ENCODE measurements at regions not wholly inside any gene's neighbourhood (a gene's known extent, or its start where the extent isn't known, plus 50 kb on each side); places are given as distances from the start of the nearest gene placed in this dataset.

DNA sequence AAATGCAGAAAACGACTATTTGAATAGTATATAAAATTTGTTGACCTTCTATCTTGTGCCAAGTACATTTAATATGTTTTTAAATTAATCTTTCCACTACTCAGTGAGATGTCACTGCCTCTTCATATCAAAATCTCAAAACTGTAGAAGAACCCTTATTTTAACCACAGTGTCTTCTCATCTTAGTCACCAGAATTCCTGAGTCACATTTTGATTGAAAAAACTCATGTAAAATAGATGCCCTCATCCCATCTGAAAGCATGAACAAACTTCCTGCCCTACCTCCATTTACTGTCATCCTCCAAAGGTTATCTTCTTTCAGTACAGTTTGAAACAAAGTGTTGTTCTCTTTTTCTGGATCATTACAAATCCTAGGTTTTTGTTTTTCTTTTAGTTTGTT lies 1215.4 kb downstream of the PCDH9 start:
- intact Hi-C loops (cut with micrococcal nuclease) = no loop called here
- Histone ChIP-seq H3K9me3 (ENCODE audit: control insufficient read depth in 1 of 2, insufficient read depth in 1 of 2, low read depth in 1 of 2, low read length in 2 of 2) (no peaks in the 10 kb centered on the region), H3K36me3 (ENCODE audit: control insufficient read depth in 1 of 2, insufficient read depth in 2 of 2, low read length in 2 of 2) (no peaks in the 10 kb centered on the region), H3K27ac (ENCODE audit: low read depth, low read length) (no peak overlapping the region), H3K27me3 (ENCODE audit: insufficient read depth, low read length) (no peaks in the 10 kb centered on the region), H3K9me2 (ENCODE audit: insufficient read depth) (no peaks in the 10 kb centered on the region), H3K4me3 (replicated peaks in 1 of 2; ENCODE audit: low read depth in 1 of 2, low read length in 2 of 2) (no peak overlapping the region), H3K4me1 (ENCODE audit: control insufficient read depth in 1 of 2, insufficient read depth in 2 of 2, low read length in 2 of 2) (no peaks in the 10 kb centered on the region), H2AFZ (ENCODE audit: low read depth, low read length, poor library complexity, severe bottlenecking) (no peak overlapping the region), H3K9ac (ENCODE audit: low read length) (no peak overlapping the region), H3K4me2 (ENCODE audit: low read length) (no peak overlapping the region), H3K79me2 (ENCODE audit: insufficient read depth, low read length) (no peaks in the 10 kb centered on the region), H4K20me1 (ENCODE audit: insufficient read depth) (no peaks in the 10 kb centered on the region)
- RAD21 ChIA-PET (ENCODE audit: low non-redundant PET in 1 of 2, low total read pairs in 2 of 2, uncharacterized antibody in 2 of 2, unreplicated experiment in 2 of 2) = no interaction called here
- POLR2A ChIA-PET = no interaction called here
- no peak for DNase-seq (ENCODE audit: low read depth, low spot score)
- TF ChIP-seq SIN3A (IDR thresholded peaks at IDR 0.05; ENCODE audit: low read depth) (no peak), ZFX (IDR thresholded peaks at IDR 0.05) (no peak), EZH2 (IDR thresholded peaks at IDR 0.05) (no peak), SRF (IDR thresholded peaks at IDR 0.05; ENCODE audit: low read depth) (no peak), POLR2A (IDR thresholded peaks at IDR 0.05; ENCODE audit: borderline replicate concordance, extremely low read depth, insufficient read depth, insufficient read length) (no peak), EZH2phosphoT487 (IDR thresholded peaks at IDR 0.05; ENCODE audit: borderline replicate concordance) (no peak), JUND (IDR thresholded peaks at IDR 0.05) (no peak), TCF7L2 (IDR thresholded peaks at IDR 0.05; ENCODE audit: borderline replicate concordance, extremely low read depth, insufficient read depth, insufficient read length) (no peak), CBX3 (IDR thresholded peaks at IDR 0.05; ENCODE audit: low read depth) (no peak)
- TF ChIP-seq, protein P1, sequence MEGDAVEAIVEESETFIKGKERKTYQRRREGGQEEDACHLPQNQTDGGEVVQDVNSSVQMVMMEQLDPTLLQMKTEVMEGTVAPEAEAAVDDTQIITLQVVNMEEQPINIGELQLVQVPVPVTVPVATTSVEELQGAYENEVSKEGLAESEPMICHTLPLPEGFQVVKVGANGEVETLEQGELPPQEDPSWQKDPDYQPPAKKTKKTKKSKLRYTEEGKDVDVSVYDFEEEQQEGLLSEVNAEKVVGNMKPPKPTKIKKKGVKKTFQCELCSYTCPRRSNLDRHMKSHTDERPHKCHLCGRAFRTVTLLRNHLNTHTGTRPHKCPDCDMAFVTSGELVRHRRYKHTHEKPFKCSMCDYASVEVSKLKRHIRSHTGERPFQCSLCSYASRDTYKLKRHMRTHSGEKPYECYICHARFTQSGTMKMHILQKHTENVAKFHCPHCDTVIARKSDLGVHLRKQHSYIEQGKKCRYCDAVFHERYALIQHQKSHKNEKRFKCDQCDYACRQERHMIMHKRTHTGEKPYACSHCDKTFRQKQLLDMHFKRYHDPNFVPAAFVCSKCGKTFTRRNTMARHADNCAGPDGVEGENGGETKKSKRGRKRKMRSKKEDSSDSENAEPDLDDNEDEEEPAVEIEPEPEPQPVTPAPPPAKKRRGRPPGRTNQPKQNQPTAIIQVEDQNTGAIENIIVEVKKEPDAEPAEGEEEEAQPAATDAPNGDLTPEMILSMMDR (IDR thresholded peaks at IDR 0.05 in 2 of 3, conservative IDR thresholded peaks at IDR 0.05 in 1 of 3; ENCODE audit: borderline replicate concordance in 1 of 3, insufficient read depth in 1 of 3, low read depth in 2 of 3, low read length in 2 of 3) = no peak
- TF ChIP-seq, protein P2, sequence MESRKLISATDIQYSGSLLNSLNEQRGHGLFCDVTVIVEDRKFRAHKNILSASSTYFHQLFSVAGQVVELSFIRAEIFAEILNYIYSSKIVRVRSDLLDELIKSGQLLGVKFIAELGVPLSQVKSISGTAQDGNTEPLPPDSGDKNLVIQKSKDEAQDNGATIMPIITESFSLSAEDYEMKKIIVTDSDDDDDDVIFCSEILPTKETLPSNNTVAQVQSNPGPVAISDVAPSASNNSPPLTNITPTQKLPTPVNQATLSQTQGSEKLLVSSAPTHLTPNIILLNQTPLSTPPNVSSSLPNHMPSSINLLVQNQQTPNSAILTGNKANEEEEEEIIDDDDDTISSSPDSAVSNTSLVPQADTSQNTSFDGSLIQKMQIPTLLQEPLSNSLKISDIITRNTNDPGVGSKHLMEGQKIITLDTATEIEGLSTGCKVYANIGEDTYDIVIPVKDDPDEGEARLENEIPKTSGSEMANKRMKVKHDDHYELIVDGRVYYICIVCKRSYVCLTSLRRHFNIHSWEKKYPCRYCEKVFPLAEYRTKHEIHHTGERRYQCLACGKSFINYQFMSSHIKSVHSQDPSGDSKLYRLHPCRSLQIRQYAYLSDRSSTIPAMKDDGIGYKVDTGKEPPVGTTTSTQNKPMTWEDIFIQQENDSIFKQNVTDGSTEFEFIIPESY (IDR thresholded peaks at IDR 0.05; ENCODE audit: extremely low read depth, insufficient replicate concordance, low read length) = no peak
- CTCF ChIA-PET = no interaction called here
- ATAC-seq = no peak
- no TSS peak for BruUV-seq (replicated peaks)

Data from HCT116 (cell line).